Gastrocnemius medialis (tissue), 4 donors: ENCODE measurements at regions not wholly inside any gene's neighbourhood (a gene's known extent, or its start where the extent isn't known, plus 50 kb on each side); places are given as distances from the start of the nearest gene placed in this dataset.

Experiments used
- CTCF ChIP-seq, 5 experiments: fragments of 450-650 bp in 3 of 5; fragments of 200-600 bp in 2 of 5; sonication (generic) in 2 of 5; IDR thresholded peaks in 4 of 5; conservative IDR thresholded peaks in 1 of 5; 1 replicate in 4 of 5; 2 replicates in 1 of 5; pipeline ENCODE4 v1.5.1; 2016 to 2019; ENCODE audit warnings: antibody characterized with exemption in 5 of 5, mild to moderate bottlenecking in 3 of 5, moderate library complexity in 3 of 5
- POLR2A ChIP-seq, 2 donors: fragments of 450-650 bp; IDR thresholded peaks; one replicate each; pipeline ENCODE4 v1.6.1; 2017; ENCODE audit warnings: antibody characterized with exemption in 2 of 2, mild to moderate bottlenecking in 2 of 2, moderate library complexity in 2 of 2

GRCh38 chr2:234376229-234376628 lies 120.7 kb downstream of the ARL4C start:
- TF ChIP-seq CTCF (IDR thresholded peaks at IDR 0.05 in 4 of 5, conservative IDR thresholded peaks at IDR 0.05 in 1 of 5) (no peak), POLR2A (IDR thresholded peaks at IDR 0.05) (no peak)
